ENCODE measurements at regions not wholly inside any gene's neighbourhood (a gene's known extent, or its start where the extent isn't known, plus 50 kb on each side); places are given as distances from the start of the nearest gene placed in this dataset.
"Not testable (repeated sequence)": the region's sequence is repeated elsewhere in the genome, so short reads cannot be mapped to it uniquely, and the experiment has no call there.

- ChIA-PET POLR2A (interaction anchor here (0.6 to 1.3 kb wide), 2 partner anchors 15 to 136 kb away, joined by 3 to 7 read pairs; no protein-coding TSS in a partner anchor), CTCF (ENCODE audit: unreplicated experiment) (no interaction called here)
- no peak overlapping the region for H2AFZ ChIP-seq (ENCODE audit: low read length)
- TF ChIP-seq EZH2phosphoT487 (IDR thresholded peaks at IDR 0.05; ENCODE audit: borderline replicate concordance, low read depth, low read length) (no peak), CTCF (conservative IDR thresholded peaks at IDR 0.05; ENCODE audit: low read length) (no peak)
- intact Hi-C loops (cut with micrococcal nuclease; ENCODE audit: unreplicated experiment): no loop called here
- H3K9me2 ChIP-seq (ENCODE audit: insufficient read depth, low read length): no peaks in the 10 kb centered on the region
- H3K36me3 ChIP-seq (ENCODE audit: insufficient read depth, low read length): no peaks in the 10 kb centered on the region
- no peak for DNase-seq (ENCODE audit: low spot score)
- no peak overlapping the region for H3K4me3 ChIP-seq (ENCODE audit: low read depth, low read length, poor library complexity, severe bottlenecking)
- H3K9me3 ChIP-seq (ENCODE audit: low read length): no peaks in the 10 kb centered on the region
- H3K27ac ChIP-seq (ENCODE audit: low read depth, low read length, poor library complexity, severe bottlenecking): no peak overlapping the region
- H3K4me2 ChIP-seq (ENCODE audit: low read length): no peak overlapping the region
- H4K20me1 ChIP-seq (ENCODE audit: insufficient read depth, low read length): no peaks in the 10 kb centered on the region
- H3K79me2 ChIP-seq (ENCODE audit: insufficient read depth, low read depth, low read length): no peaks in the 10 kb centered on the region
- BruUV-seq (replicated peaks): no TSS peak
- no peaks in the 10 kb centered on the region for H3K4me1 ChIP-seq (ENCODE audit: insufficient read depth, low read length, poor library complexity, severe bottlenecking)
Observed at GRCh38 chr5:116859666-116860320, 285.2 kb upstream of the SEMA6A start.

GRCh38 chr5:116858705-116859333 lies 284.2 kb upstream of the SEMA6A start:
- BruUV-seq (replicated peaks): no TSS peak
- intact Hi-C loops (cut with micrococcal nuclease; ENCODE audit: unreplicated experiment): no loop called here
- no peak overlapping the region for H3K27ac ChIP-seq (ENCODE audit: low read depth, low read length, poor library complexity, severe bottlenecking)
- CTCF ChIA-PET (ENCODE audit: unreplicated experiment): no interaction called here
- H3K79me2 ChIP-seq (ENCODE audit: insufficient read depth, low read depth, low read length): no peaks in the 10 kb centered on the region
- no peaks in the 10 kb centered on the region for H3K9me2 ChIP-seq (ENCODE audit: insufficient read depth, low read length)
- H3K4me3 ChIP-seq (ENCODE audit: low read depth, low read length, poor library complexity, severe bottlenecking): no peak overlapping the region
- TF ChIP-seq CTCF (conservative IDR thresholded peaks at IDR 0.05; ENCODE audit: low read length) (no peak), EZH2phosphoT487 (IDR thresholded peaks at IDR 0.05; ENCODE audit: borderline replicate concordance, low read depth, low read length) (no peak)
- no peaks in the 10 kb centered on the region for H3K36me3 ChIP-seq (ENCODE audit: insufficient read depth, low read length)
- POLR2A ChIA-PET: no interaction called here
- 0 out of 2 replicates have a peak overlapping the region, but pooled peaks have one; percentile 50 for H2AFZ ChIP-seq (ENCODE audit: low read length)
- H4K20me1 ChIP-seq (ENCODE audit: insufficient read depth, low read length): no peaks in the 10 kb centered on the region
- DNase-seq (ENCODE audit: low spot score): no peak
- no peak overlapping the region for H3K4me2 ChIP-seq (ENCODE audit: low read length)
- H3K9me3 ChIP-seq (ENCODE audit: low read length): no peaks in the 10 kb centered on the region
- H3K4me1 ChIP-seq (ENCODE audit: insufficient read depth, low read length, poor library complexity, severe bottlenecking): no peaks in the 10 kb centered on the region

- BruUV-seq (replicated peaks); H2AFZ ChIP-seq (ENCODE audit: low read length); H3K27ac ChIP-seq (ENCODE audit: low read depth, low read length, poor library complexity, severe bottlenecking); H3K4me2 ChIP-seq (ENCODE audit: low read length); POLR2A ChIA-PET; H3K36me3 ChIP-seq (ENCODE audit: insufficient read depth, low read length); H4K20me1 ChIP-seq (ENCODE audit: insufficient read depth, low read length); H3K79me2 ChIP-seq (ENCODE audit: insufficient read depth, low read depth, low read length); H3K9me3 ChIP-seq (ENCODE audit: low read length); H3K4me1 ChIP-seq (ENCODE audit: insufficient read depth, low read length, poor library complexity, severe bottlenecking); DNase-seq (ENCODE audit: low spot score); CTCF ChIA-PET (ENCODE audit: unreplicated experiment); H3K4me3 ChIP-seq (ENCODE audit: low read depth, low read length, poor library complexity, severe bottlenecking); H3K9me2 ChIP-seq (ENCODE audit: insufficient read depth, low read length); intact Hi-C loops (cut with micrococcal nuclease; ENCODE audit: unreplicated experiment): not testable (repeated sequence)
Observed at GRCh38 chr5:116858020-116858419, 283.4 kb upstream of the SEMA6A start.
